HCT116 (cell line): ENCODE measurements at regions not wholly inside any gene's neighbourhood (a gene's known extent, or its start where the extent isn't known, plus 50 kb on each side); places are given as distances from the start of the nearest gene placed in this dataset.

ENCODE experiments used
- ATAC-seq: fragments of 200-7000 bp; cut with Tn5 transposase; 2 replicates; pipeline ENCODE4 v1.9.1; 2020; ENCODE audit warnings: mild to moderate bottlenecking, moderate library complexity
- BruUV-seq: library from RNA; stranded (reverse); fragments of 400-500 nt; replicated peaks from 2 replicates; lab custom pipeline; 2021; lab: Mats Ljungman, UMichigan
- CTCF ChIA-PET: fragments of 300-600 bp; sonication (Branson Sonifier 250); formaldehyde crosslinking; loops from one replicate; lab custom pipeline; 2021; ENCODE audit warnings: antibody characterized with exemption; lab: Charles Lee
- POLR2A ChIA-PET: fragments of 300-600, 350-600 bp; sonication (Branson Sonifier 250); formaldehyde crosslinking; loops from one replicate; lab custom pipeline; 2021; ENCODE audit warnings: antibody characterized with exemption; lab: Charles Lee
- RAD21 ChIA-PET, 2 experiments: fragments of 300-600 bp; sonication (Branson Sonifier 250); formaldehyde crosslinking; loops; one replicate each; lab custom pipeline; 2023; ENCODE audit warnings: low total read pairs in 2 of 2; ENCODE audit not compliant: uncharacterized antibody in 2 of 2, unreplicated experiment in 2 of 2, low non-redundant PET in 1 of 2; lab: Charles Lee
- DNase-seq: peaks from one replicate; pipeline ENCODE4 v3.0.0-alpha.2; 2010; ENCODE audit warnings: low read depth, low spot score
- H2AFZ ChIP-seq: fragments of 200-600 bp; shearing (Covaris generic), sonication (generic); 2 replicates; pipeline ENCODE4 v1.6.1; 2017; ENCODE audit warnings: low read depth, mixed run types, mixed read lengths, antibody characterized with exemption, low read length; ENCODE audit not compliant: poor library complexity, severe bottlenecking
- H3K27ac ChIP-seq: 2 replicates; pipeline ENCODE4 v1.5.1; 2012; ENCODE audit warnings: low read depth, low read length
- H3K27me3 ChIP-seq: fragments of 200-600 bp; sonication (generic); 2 replicates; pipeline ENCODE4 v1.6.1; 2016; ENCODE audit warnings: mixed run types, low read length, mixed read lengths; ENCODE audit not compliant: insufficient read depth
- H3K36me3 ChIP-seq, 2 experiments: fragments of 200-500 bp in 1 of 2; fragments of 200-600 bp in 1 of 2; sonication (Bioruptor generic) in 1 of 2; sonication (generic) in 1 of 2; 2 replicates each; pipeline versions ENCODE4 v1.5.1 to v1.6.1; 2014 to 2016; ENCODE audit warnings: low read length in 2 of 2, inconsistent platforms in 1 of 2, mixed read lengths in 1 of 2, mixed run types in 1 of 2; ENCODE audit not compliant: insufficient read depth in 2 of 2, control insufficient read depth in 1 of 2
- H3K4me1 ChIP-seq, 2 experiments: fragments of 200-600 bp in 1 of 2; sonication (generic) in 1 of 2; 2 replicates each; pipeline versions ENCODE4 v1.5.1 to v1.6.1; 2012 to 2017; ENCODE audit warnings: low read length in 2 of 2, inconsistent platforms in 1 of 2, mild to moderate bottlenecking in 1 of 2, mixed read lengths in 1 of 2, mixed run types in 1 of 2, moderate library complexity in 1 of 2; ENCODE audit not compliant: insufficient read depth in 2 of 2, control insufficient read depth in 1 of 2
- H3K4me2 ChIP-seq: fragments of 200-600 bp; sonication (generic); 2 replicates; pipeline ENCODE4 v1.6.1; 2017; ENCODE audit warnings: mixed run types, low read length, mixed read lengths
- H3K4me3 ChIP-seq, 2 experiments: fragments of 200-600 bp in 1 of 2; sonication (generic) in 1 of 2; replicated peaks in 1 of 2; 2 replicates each; pipeline ENCODE4 v1.5.1; 2011 to 2016; ENCODE audit warnings: low read length in 2 of 2, control low read depth in 1 of 2, low read depth in 1 of 2, mild to moderate bottlenecking in 1 of 2, mixed read lengths in 1 of 2, mixed run types in 1 of 2
- H3K79me2 ChIP-seq: fragments of 200-600 bp; sonication (generic); 2 replicates; pipeline ENCODE4 v1.6.1; 2017; ENCODE audit warnings: mild to moderate bottlenecking, mixed run types, low read length, moderate library complexity, mixed read lengths; ENCODE audit not compliant: insufficient read depth
- H3K9ac ChIP-seq: fragments of 200-600 bp; sonication (generic); 2 replicates; pipeline ENCODE4 v1.6.1; 2016; ENCODE audit warnings: low read length, mixed read lengths
- H3K9me2 ChIP-seq: fragments of 200-600 bp; sonication (generic), shearing (Covaris generic); 2 replicates; pipeline ENCODE4 v1.6.1; 2017; ENCODE audit warnings: mixed run types, mild to moderate bottlenecking, moderate library complexity; ENCODE audit not compliant: insufficient read depth
- H3K9me3 ChIP-seq, 2 experiments: fragments of 200-500 bp in 1 of 2; fragments of 200-600 bp in 1 of 2; sonication (Bioruptor generic) in 1 of 2; sonication (generic) in 1 of 2; 2 replicates each; pipeline ENCODE4 v1.6.1; 2014 to 2017; ENCODE audit warnings: low read length in 2 of 2, mixed read lengths in 2 of 2, inconsistent platforms in 1 of 2, low read depth in 1 of 2, mild to moderate bottlenecking in 1 of 2, mixed run types in 1 of 2, moderate library complexity in 1 of 2; ENCODE audit not compliant: control insufficient read depth in 1 of 2, insufficient read depth in 1 of 2
- H4K20me1 ChIP-seq: fragments of 200-600 bp; sonication (generic), shearing (Covaris generic); 2 replicates; pipeline ENCODE4 v1.6.1; 2017; ENCODE audit warnings: mixed run types, mild to moderate bottlenecking, moderate library complexity; ENCODE audit not compliant: insufficient read depth
- CBX3 ChIP-seq: IDR thresholded peaks from 2 replicates; pipeline ENCODE4 v1.6.1; 2012; ENCODE audit warnings: low read depth
- CEBPB ChIP-seq: IDR thresholded peaks from 2 replicates; pipeline ENCODE4 v1.6.1; 2012; ENCODE audit warnings: low read depth
- EZH2 ChIP-seq: fragments of 200-600 bp; sonication (generic); IDR thresholded peaks from 2 replicates; pipeline ENCODE4 v1.6.1; 2017; ENCODE audit warnings: antibody characterized with exemption, mixed run types
- FOSL1 ChIP-seq: IDR thresholded peaks from 2 replicates; pipeline ENCODE4 v1.6.1; 2012; ENCODE audit warnings: low read depth
- POLR2AphosphoS5 ChIP-seq: IDR thresholded peaks from 2 replicates; pipeline ENCODE4 v1.6.1; 2011; ENCODE audit warnings: mild to moderate bottlenecking, low read depth, low read length, moderate library complexity
- SIN3A ChIP-seq: IDR thresholded peaks from 2 replicates; pipeline ENCODE4 v1.6.1; 2012; ENCODE audit warnings: low read depth
- SP1 ChIP-seq: IDR thresholded peaks from 2 replicates; pipeline ENCODE4 v1.6.1; 2012; ENCODE audit warnings: low read depth
- YY1 ChIP-seq: IDR thresholded peaks from 2 replicates; pipeline ENCODE4 v1.6.1; 2011; ENCODE audit warnings: low read length, low read depth, moderate library complexity, mild to moderate bottlenecking; ENCODE audit not compliant: insufficient replicate concordance; ENCODE audit errors: extremely low read depth
- ZFX ChIP-seq: fragments of 450-650 bp; IDR thresholded peaks from 2 replicates; pipeline ENCODE4 v1.6.1; 2017
- intact Hi-C: fragments of 100-400 bp; cut with micrococcal nuclease; formaldehyde crosslinking; loops from 2 replicates; pipeline ENCODE4 v1.10.0; 2022
- TF ChIP-seq, protein P1 (sequence below): IDR thresholded peaks from 2 replicates; pipeline ENCODE4 v1.6.1; 2012; ENCODE audit warnings: low read depth
- TF ChIP-seq, protein P2 (sequence below), 3 experiments: fragments of 200-600 bp in 1 of 3; sonication (generic) in 1 of 3; IDR thresholded peaks in 2 of 3; conservative IDR thresholded peaks in 1 of 3; 2 replicates each; pipeline ENCODE4 v1.5.1; 2012 to 2017; ENCODE audit warnings: low read depth in 2 of 3, low read length in 2 of 3, antibody characterized with exemption in 1 of 3, borderline replicate concordance in 1 of 3, control low read depth in 1 of 3, mild to moderate bottlenecking in 1 of 3, mixed read lengths in 1 of 3, mixed run types in 1 of 3, moderate library complexity in 1 of 3; ENCODE audit not compliant: insufficient read depth in 1 of 3

DNA sequence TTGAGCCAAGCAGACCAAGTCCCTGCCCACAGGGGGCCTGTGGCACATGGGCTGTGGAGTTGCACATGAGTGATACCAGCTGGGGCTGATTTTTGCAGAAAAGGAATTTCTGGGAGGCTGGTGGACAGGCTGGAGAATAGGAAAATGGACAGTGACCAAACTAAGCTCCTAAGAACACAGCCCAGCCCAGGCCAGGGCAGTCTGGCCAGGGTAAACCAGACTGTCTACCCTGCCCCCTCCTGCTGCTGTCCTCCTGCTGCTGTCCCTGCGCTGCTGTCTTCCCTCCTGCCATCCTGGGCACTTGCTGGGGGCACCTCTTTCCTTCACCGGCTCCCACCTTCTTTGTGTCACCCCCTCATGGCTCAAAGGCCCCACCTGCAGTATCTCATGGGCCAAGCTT, 219.2 kb downstream of the ZIC5 start:
- H3K9me2 ChIP-seq: no peaks in the 10 kb centered on the region
- no peaks in the 10 kb centered on the region for H3K9me3 ChIP-seq
- H3K27me3 ChIP-seq: no peaks in the 10 kb centered on the region
- H3K27ac ChIP-seq: no peak overlapping the region
- TF ChIP-seq SP1: no peak
- TF ChIP-seq FOSL1: no peak
- TF ChIP-seq CBX3: no peak
- no peak for TF ChIP-seq SIN3A
- TF ChIP-seq YY1: no peak
- TF ChIP-seq, protein P1, sequence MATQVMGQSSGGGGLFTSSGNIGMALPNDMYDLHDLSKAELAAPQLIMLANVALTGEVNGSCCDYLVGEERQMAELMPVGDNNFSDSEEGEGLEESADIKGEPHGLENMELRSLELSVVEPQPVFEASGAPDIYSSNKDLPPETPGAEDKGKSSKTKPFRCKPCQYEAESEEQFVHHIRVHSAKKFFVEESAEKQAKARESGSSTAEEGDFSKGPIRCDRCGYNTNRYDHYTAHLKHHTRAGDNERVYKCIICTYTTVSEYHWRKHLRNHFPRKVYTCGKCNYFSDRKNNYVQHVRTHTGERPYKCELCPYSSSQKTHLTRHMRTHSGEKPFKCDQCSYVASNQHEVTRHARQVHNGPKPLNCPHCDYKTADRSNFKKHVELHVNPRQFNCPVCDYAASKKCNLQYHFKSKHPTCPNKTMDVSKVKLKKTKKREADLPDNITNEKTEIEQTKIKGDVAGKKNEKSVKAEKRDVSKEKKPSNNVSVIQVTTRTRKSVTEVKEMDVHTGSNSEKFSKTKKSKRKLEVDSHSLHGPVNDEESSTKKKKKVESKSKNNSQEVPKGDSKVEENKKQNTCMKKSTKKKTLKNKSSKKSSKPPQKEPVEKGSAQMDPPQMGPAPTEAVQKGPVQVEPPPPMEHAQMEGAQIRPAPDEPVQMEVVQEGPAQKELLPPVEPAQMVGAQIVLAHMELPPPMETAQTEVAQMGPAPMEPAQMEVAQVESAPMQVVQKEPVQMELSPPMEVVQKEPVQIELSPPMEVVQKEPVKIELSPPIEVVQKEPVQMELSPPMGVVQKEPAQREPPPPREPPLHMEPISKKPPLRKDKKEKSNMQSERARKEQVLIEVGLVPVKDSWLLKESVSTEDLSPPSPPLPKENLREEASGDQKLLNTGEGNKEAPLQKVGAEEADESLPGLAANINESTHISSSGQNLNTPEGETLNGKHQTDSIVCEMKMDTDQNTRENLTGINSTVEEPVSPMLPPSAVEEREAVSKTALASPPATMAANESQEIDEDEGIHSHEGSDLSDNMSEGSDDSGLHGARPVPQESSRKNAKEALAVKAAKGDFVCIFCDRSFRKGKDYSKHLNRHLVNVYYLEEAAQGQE: no peak
- no peak for TF ChIP-seq POLR2AphosphoS5
- TF ChIP-seq CEBPB: no peak
- no peak for TF ChIP-seq ZFX
- TF ChIP-seq, protein P2, sequence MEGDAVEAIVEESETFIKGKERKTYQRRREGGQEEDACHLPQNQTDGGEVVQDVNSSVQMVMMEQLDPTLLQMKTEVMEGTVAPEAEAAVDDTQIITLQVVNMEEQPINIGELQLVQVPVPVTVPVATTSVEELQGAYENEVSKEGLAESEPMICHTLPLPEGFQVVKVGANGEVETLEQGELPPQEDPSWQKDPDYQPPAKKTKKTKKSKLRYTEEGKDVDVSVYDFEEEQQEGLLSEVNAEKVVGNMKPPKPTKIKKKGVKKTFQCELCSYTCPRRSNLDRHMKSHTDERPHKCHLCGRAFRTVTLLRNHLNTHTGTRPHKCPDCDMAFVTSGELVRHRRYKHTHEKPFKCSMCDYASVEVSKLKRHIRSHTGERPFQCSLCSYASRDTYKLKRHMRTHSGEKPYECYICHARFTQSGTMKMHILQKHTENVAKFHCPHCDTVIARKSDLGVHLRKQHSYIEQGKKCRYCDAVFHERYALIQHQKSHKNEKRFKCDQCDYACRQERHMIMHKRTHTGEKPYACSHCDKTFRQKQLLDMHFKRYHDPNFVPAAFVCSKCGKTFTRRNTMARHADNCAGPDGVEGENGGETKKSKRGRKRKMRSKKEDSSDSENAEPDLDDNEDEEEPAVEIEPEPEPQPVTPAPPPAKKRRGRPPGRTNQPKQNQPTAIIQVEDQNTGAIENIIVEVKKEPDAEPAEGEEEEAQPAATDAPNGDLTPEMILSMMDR (IDR thresholded peaks at IDR 0.05 in 2 of 3, conservative IDR thresholded peaks at IDR 0.05 in 1 of 3; ENCODE audit: borderline replicate concordance in 1 of 3, insufficient read depth in 1 of 3, low read depth in 2 of 3, low read length in 2 of 3): no peak
- no peak for TF ChIP-seq EZH2
- H3K79me2 ChIP-seq: no peaks in the 10 kb centered on the region
- BruUV-seq: no TSS peak
- H3K4me2 ChIP-seq: no peak overlapping the region
- DNase-seq: no peak
- H3K9ac ChIP-seq: no peak overlapping the region
- ChIA-PET CTCF (no interaction called here), RAD21 (no interaction called here), POLR2A (no interaction called here)
- peaks cover 4 to 8% of the 10 kb centered on the region in 2 experiments; a peak in 3 of 4 replicates for H3K4me1 ChIP-seq
- no peak for ATAC-seq
- no peaks in the 10 kb centered on the region for H4K20me1 ChIP-seq
- intact Hi-C loops: no loop called here
- no peak overlapping the region for H2AFZ ChIP-seq
- H3K4me3 ChIP-seq: no peak overlapping the region
- no peaks in the 10 kb centered on the region for H3K36me3 ChIP-seq
